GM20000 (cell line): ENCODE measurements at regions not wholly inside any gene's neighbourhood (a gene's known extent, or its start where the extent isn't known, plus 50 kb on each side); places are given as distances from the start of the nearest gene placed in this dataset.
A peak's percentile ranks its signal among the peaks of the same experiment; 100 is the strongest.
"Not testable (repeated sequence)": the region's sequence is repeated elsewhere in the genome, so short reads cannot be mapped to it uniquely, and the experiment has no call there.

Source experiments
- DNase-seq: peaks from one replicate; pipeline ENCODE4 v3.0.0; 2012; ENCODE audit warnings: low spot score
- CTCF ChIP-seq: IDR thresholded peaks from 2 replicates; pipeline ENCODE4 v1.5.1; 2012; ENCODE audit warnings: mild to moderate bottlenecking, control low read depth; ENCODE audit errors: extremely low read depth, missing control alignments

- no peak for TF ChIP-seq CTCF
- DNase-seq, result peak; percentile 26
These were observed 186.0 kb downstream of the CRLF2 start for GRCh38 chrX:1026263-1027015.

GRCh38 chrX:1025413-1025812 lies 187.0 kb downstream of the CRLF2 start:
- TF ChIP-seq CTCF, result no peak

GRCh38 chrX:1023676-1024075 lies 188.8 kb downstream of the CRLF2 start:
- no peak for TF ChIP-seq CTCF
- DNase-seq, result no peak

More at GRCh38 chrX:1025413-1025812, 187.0 kb downstream of the CRLF2 start:
- DNase-seq, result no peak

- not testable (repeated sequence) for DNase-seq
These were observed 191.0 kb downstream of the CRLF2 start for GRCh38 chrX:1021314-1021993.

- DNase-seq, result no peak
- TF ChIP-seq CTCF, result no peak
These were observed 191.7 kb downstream of the CRLF2 start for GRCh38 chrX:1020634-1021166.

GRCh38 chrX:1016926-1017325 lies 195.5 kb downstream of the CRLF2 start:
- not testable (repeated sequence) for DNase-seq

- DNase-seq, result not testable (repeated sequence)
These were observed 196.2 kb downstream of the CRLF2 start for GRCh38 chrX:1016281-1016680.

GRCh38 chrX:1012678-1013300 lies 199.7 kb downstream of the CRLF2 start:
- DNase-seq, result no peak
- no peak for TF ChIP-seq CTCF
